Testis (tissue), 2 donors: ENCODE measurements at regions not wholly inside any gene's neighbourhood (a gene's known extent, or its start where the extent isn't known, plus 50 kb on each side); places are given as distances from the start of the nearest gene placed in this dataset.
A peak's percentile ranks its signal among the peaks of the same experiment; 100 is the strongest.

ENCODE experiments used
- DNase-seq: peaks from one replicate; pipeline ENCODE4 v3.0.0-alpha.2; 2019
- H3K27ac ChIP-seq, 2 donors: fragments of 200-600 bp; sonication (generic); one replicate each; pipeline ENCODE4 v1.5.1; 2019
- H3K27me3 ChIP-seq: fragments of 200-600 bp; sonication (generic); one replicate; pipeline ENCODE4 v1.5.1; 2019
- H3K36me3 ChIP-seq: fragments of 200-600 bp; sonication (generic); one replicate; pipeline ENCODE4 v1.5.1; 2017; ENCODE audit warnings: low read depth; ENCODE audit errors: missing control alignments
- H3K4me1 ChIP-seq: fragments of 200-600 bp; sonication (generic); one replicate; pipeline ENCODE4 v1.5.1; 2019
- H3K4me3 ChIP-seq, 2 donors: fragments of 200-600 bp; sonication (generic); one replicate each; pipeline ENCODE4 v1.5.1; 2017 to 2019
- H3K9me3 ChIP-seq: fragments of 200-600 bp; sonication (generic); one replicate; pipeline ENCODE4 v1.5.1; 2017
- POLR2A ChIP-seq: fragments of 450-650 bp; IDR thresholded peaks from one replicate; pipeline ENCODE4 v1.6.1; 2017; ENCODE audit warnings: antibody characterized with exemption, mild to moderate bottlenecking, moderate library complexity
- WGBS, 2 donors: methylation state at CpG; one replicate each; pipeline ENCODE4 v1.1.5; 2018; 5-methylcytosine and 5-hydroxymethylcytosine counted together
- intact Hi-C: fragments of 100-400 bp; cut with DNase I; formaldehyde crosslinking; loops from one replicate; pipeline ENCODE4 v1.15.1; 2023; ENCODE audit warnings: low total_unique reads
- TF ChIP-seq, protein P1 (sequence below), 3 experiments: fragments of 450-650 bp in 2 of 3; fragments of 200-600 bp in 1 of 3; sonication (generic) in 1 of 3; IDR thresholded peaks; one replicate each; pipeline ENCODE4 v1.5.1; 2016 to 2019; ENCODE audit warnings: antibody characterized with exemption in 3 of 3, mild to moderate bottlenecking in 2 of 3, moderate library complexity in 1 of 3

DNA sequence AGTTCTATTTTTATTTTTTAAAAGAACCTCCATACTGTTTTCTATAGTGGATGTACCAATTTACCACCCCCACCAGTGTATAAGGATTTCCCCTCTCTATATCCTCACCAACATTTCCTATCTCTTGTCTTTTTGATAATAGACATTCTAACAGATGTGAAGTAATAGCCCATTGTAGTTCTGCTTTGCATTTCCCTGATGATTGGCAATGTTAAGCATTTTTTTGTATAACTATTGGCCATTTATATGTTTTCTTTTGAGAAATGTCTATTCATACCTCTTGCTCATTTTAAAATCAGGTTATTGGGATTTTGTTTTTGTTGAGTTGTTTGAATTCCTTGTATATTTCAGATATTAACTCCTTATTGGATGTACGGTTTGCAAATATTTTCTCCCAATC is 251.1 kb upstream of the HTR2C start:
- WGBS, 2 donors, result 90 to 100% methylated on average over 1 of the region's 1 CpG
- no peaks in the 10 kb centered on the region for H3K4me1 ChIP-seq

DNA sequence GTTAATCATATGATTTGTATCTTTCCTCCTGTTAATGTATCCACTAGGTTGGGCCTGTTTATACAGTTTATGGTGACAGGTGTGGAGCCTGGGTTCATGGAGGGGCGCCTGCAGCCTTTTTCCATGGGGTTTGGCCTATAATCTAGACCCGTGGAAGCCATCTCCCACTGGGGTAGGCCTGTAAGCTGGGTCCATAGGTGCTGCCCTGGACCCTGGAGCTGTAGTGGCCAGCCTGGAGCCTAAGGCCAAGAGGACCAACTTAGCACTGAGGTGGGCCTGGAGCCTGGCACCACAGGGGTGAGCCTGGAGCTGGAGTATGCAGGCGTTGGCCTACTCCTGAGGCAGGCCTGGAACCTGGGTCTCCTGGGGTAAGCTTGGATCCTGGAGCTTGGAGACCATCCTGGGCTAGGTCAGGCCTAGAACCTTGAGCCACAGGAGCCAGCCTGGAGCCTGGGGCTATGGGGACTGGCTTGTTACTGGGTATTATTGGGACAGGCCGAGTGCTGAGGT is 249.4 kb upstream of the HTR2C start:
- no peak for TF ChIP-seq POLR2A
- TF ChIP-seq, protein P1, sequence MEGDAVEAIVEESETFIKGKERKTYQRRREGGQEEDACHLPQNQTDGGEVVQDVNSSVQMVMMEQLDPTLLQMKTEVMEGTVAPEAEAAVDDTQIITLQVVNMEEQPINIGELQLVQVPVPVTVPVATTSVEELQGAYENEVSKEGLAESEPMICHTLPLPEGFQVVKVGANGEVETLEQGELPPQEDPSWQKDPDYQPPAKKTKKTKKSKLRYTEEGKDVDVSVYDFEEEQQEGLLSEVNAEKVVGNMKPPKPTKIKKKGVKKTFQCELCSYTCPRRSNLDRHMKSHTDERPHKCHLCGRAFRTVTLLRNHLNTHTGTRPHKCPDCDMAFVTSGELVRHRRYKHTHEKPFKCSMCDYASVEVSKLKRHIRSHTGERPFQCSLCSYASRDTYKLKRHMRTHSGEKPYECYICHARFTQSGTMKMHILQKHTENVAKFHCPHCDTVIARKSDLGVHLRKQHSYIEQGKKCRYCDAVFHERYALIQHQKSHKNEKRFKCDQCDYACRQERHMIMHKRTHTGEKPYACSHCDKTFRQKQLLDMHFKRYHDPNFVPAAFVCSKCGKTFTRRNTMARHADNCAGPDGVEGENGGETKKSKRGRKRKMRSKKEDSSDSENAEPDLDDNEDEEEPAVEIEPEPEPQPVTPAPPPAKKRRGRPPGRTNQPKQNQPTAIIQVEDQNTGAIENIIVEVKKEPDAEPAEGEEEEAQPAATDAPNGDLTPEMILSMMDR (IDR thresholded peaks at IDR 0.05), result no peak
- intact Hi-C loops, result no loop called here
- Histone ChIP-seq H3K27me3 (no peaks in the 10 kb centered on the region), H3K36me3 (no peaks in the 10 kb centered on the region), H3K4me1 (no peaks in the 10 kb centered on the region), H3K9me3 (no peaks in the 10 kb centered on the region), H3K4me3 (no peak overlapping the region), H3K27ac (no peak overlapping the region)
- no peak for DNase-seq
- 94 to 100% methylated on average over 2 to 3 of the region's 4 CpGs for WGBS, 2 donors

More for the DNA sequence above, 251.1 kb upstream of the HTR2C start:
- Histone ChIP-seq H3K36me3 (no peaks in the 10 kb centered on the region), H3K27me3 (no peaks in the 10 kb centered on the region), H3K27ac (no peak overlapping the region), H3K4me3 (no peak overlapping the region), H3K9me3 (no peaks in the 10 kb centered on the region)
- DNase-seq, result no peak
- TF ChIP-seq, protein P1 (IDR thresholded peaks at IDR 0.05), result no peak
- TF ChIP-seq POLR2A, result no peak
- intact Hi-C loops, result no loop called here

DNA sequence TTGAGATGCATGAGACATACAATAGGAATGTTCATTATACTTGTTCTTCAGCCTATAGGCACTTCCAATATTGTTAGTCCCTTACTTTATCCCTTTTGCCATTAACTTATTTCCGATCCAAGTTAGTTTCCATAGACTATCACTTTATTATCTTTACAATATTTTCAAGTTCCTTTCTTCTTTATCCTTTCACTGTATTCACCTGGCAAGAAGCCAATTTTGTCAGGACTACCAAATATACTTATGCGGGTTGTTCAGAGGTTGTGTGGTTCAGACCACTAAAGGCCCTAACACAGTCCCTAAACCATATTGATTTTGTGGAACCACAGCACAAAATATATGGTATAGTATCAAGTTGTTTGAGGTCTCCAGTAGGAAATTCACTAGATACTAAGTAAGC is 245.0 kb upstream of the HTR2C start:
- 80 to 98% methylated on average over 2 of the region's 2 CpGs for WGBS, 2 donors
- no peaks in the 10 kb centered on the region for H3K36me3 ChIP-seq
- intact Hi-C loops, result no loop called here
- DNase-seq, result no peak
- TF ChIP-seq, protein P1 (IDR thresholded peaks at IDR 0.05), result no peak
- no peak for TF ChIP-seq POLR2A
- no peak overlapping the region for H3K4me3 ChIP-seq
- no peak overlapping the region for H3K27ac ChIP-seq
- no peaks in the 10 kb centered on the region for H3K9me3 ChIP-seq
- H3K4me1 ChIP-seq, result no peaks in the 10 kb centered on the region
- H3K27me3 ChIP-seq, result no peaks in the 10 kb centered on the region

DNA sequence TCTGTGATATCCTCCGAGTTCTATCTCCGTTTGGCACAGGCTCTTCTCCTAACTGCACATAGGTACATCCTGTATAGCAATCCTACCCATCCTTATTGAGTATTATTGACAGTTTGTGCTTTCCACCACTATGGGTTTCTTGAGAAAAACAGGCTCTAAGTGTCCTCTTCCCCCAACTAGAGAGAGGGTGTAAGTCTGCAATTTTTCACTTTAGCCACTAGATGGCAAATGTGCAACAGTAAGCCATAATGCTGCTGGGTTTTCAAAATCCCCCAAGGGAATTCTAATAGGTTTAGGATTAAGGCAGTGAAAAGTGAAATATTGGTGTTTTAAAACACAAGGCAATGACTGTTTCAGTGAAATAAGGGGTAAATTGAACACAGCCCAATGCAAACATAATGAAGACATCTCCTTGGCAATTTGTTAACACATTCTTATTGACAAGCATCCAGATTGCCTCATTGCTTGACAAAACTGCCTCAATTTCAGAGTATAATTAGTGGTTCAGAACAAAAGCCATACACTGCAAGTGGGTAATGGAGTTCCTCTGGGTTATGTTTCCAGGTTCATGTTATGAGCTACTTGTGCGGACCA is 239.0 kb upstream of the HTR2C start:
- WGBS, 2 donors, result 58 to 74% methylated on average over 3 of the region's 3 CpGs
- no peak for DNase-seq
- Histone ChIP-seq H3K27ac (no peak overlapping the region), H3K4me1 (no peaks in the 10 kb centered on the region), H3K27me3 (no peaks in the 10 kb centered on the region), H3K36me3 (no peaks in the 10 kb centered on the region), H3K9me3 (no peaks in the 10 kb centered on the region), H3K4me3 (no peak overlapping the region)
- intact Hi-C loops, result no loop called here
- TF ChIP-seq POLR2A, result no peak
- TF ChIP-seq, protein P1 (IDR thresholded peaks at IDR 0.05), result peak in 1 of 3 experiments; percentile 31
